Activated B cell treated with CpG ODN at 0.5 μM for 24 hours (primary cell): ENCODE measurements at regions not wholly inside any gene's neighbourhood (a gene's known extent, or its start where the extent isn't known, plus 50 kb on each side); places are given as distances from the start of the nearest gene placed in this dataset.

Experiments used
- ATAC-seq: fragments of 200-7000 bp; cut with Tn5 transposase; one replicate; pipeline ENCODE4 v1.10.0; 2021; ENCODE audit warnings: low read depth, mild to moderate bottlenecking, moderate library complexity
- CTCF ChIA-PET: fragments of 350-600 bp; sonication (Branson Sonifier 250); formaldehyde crosslinking; loops from one replicate; lab custom pipeline; 2021; ENCODE audit warnings: antibody characterized with exemption; lab: Charles Lee
- POLR2A ChIA-PET: fragments of 350-600 bp; sonication (Branson Sonifier 250); formaldehyde crosslinking; loops from one replicate; lab custom pipeline; 2021; ENCODE audit warnings: antibody characterized with exemption; lab: Charles Lee
- DNase-seq: peaks from one replicate; pipeline ENCODE4 v3.0.0; 2022
- H3K27ac Mint-ChIP-seq: one replicate; pipeline ENCODE4 v1.8.0; 2020; ENCODE audit warnings: mixed read lengths
- H3K27me3 Mint-ChIP-seq: one replicate; pipeline ENCODE4 v1.8.0; 2021; ENCODE audit warnings: mixed read lengths
- H3K36me3 Mint-ChIP-seq: one replicate; pipeline ENCODE4 v1.8.0; 2021; ENCODE audit warnings: low read depth, mixed read lengths
- H3K4me1 Mint-ChIP-seq: one replicate; pipeline ENCODE4 v1.8.0; 2021; ENCODE audit warnings: mixed read lengths
- H3K4me3 Mint-ChIP-seq: one replicate; pipeline ENCODE4 v1.8.0; 2020; ENCODE audit warnings: mild to moderate bottlenecking, mixed read lengths
- H3K9me3 Mint-ChIP-seq: one replicate; pipeline ENCODE4 v1.8.0; 2020; ENCODE audit warnings: mixed read lengths
- intact Hi-C: fragments of 100-400 bp; cut with micrococcal nuclease; formaldehyde crosslinking; loops from one replicate; pipeline ENCODE4 v1.15.1; 2024
- TF ChIP-seq, protein P1 (sequence below): fragments of 200-600 bp; IDR thresholded peaks from one replicate; pipeline ENCODE4 v1.8.0; 2022; ENCODE audit warnings: antibody characterized with exemption, mild to moderate bottlenecking

DNA sequence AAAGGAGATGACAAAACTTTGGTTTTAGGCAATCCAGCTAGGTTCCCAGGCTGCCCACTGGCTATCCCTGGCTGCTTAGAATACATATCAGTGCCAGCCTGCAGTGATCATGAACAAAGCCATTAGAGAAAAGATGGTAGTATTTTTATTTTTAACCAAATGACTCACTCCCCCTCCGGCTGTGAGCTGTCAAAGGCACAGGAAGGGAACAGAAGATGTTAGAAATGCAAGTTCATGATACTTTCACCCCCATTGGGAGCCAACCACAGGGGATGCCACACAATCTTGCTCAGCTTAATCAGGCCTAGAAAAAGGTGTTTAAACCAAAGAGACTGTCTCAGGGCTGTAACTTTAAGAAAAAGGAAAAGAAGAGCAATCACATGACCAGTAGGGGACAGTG lies 70.3 kb upstream of the ASTN2 start:
- Mint-ChIP-seq H3K36me3 (no peaks in the 10 kb centered on the region), H3K4me3 (no peak overlapping the region), H3K9me3 (no peaks in the 10 kb centered on the region), H3K27ac (no peak overlapping the region), H3K4me1 (no peaks in the 10 kb centered on the region), H3K27me3 (peaks cover 18% of the 10 kb centered on the region)
- ATAC-seq (no peak), DNase-seq (no peak)
- intact Hi-C loops = no loop called here
- TF ChIP-seq, protein P1, sequence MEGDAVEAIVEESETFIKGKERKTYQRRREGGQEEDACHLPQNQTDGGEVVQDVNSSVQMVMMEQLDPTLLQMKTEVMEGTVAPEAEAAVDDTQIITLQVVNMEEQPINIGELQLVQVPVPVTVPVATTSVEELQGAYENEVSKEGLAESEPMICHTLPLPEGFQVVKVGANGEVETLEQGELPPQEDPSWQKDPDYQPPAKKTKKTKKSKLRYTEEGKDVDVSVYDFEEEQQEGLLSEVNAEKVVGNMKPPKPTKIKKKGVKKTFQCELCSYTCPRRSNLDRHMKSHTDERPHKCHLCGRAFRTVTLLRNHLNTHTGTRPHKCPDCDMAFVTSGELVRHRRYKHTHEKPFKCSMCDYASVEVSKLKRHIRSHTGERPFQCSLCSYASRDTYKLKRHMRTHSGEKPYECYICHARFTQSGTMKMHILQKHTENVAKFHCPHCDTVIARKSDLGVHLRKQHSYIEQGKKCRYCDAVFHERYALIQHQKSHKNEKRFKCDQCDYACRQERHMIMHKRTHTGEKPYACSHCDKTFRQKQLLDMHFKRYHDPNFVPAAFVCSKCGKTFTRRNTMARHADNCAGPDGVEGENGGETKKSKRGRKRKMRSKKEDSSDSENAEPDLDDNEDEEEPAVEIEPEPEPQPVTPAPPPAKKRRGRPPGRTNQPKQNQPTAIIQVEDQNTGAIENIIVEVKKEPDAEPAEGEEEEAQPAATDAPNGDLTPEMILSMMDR = no peak
- ChIA-PET POLR2A (no interaction called here), CTCF (no interaction called here)

DNA sequence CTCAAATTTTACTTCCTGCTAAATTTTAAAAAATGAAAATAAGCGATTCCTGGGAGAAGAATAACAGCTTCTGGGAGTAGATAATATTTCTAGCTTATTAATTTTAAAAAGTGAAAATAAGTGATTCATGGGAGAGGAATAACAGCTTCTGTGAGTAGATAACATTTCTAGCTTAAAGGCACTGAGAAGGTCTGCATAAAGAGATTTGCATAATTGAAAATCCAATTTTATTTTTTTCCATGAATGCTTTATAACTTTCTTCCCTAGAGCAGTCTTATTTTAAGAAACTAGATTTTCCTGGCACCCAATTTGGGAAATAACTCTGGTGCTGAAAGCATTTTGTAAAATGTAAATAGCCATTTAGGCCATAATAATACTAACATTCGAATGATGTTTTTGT lies 65.9 kb upstream of the ASTN2 start:
- peaks cover 1% of the 10 kb centered on the region for H3K9me3 Mint-ChIP-seq
- POLR2A ChIA-PET = no interaction called here
- no peak for ATAC-seq
- CTCF ChIA-PET = no interaction called here
- DNase-seq = no peak
- no peaks in the 10 kb centered on the region for H3K4me1 Mint-ChIP-seq
- intact Hi-C loops = no loop called here
- H3K36me3 Mint-ChIP-seq = no peaks in the 10 kb centered on the region
- no peak overlapping the region for H3K4me3 Mint-ChIP-seq
- TF ChIP-seq, protein P1 = no peak
- H3K27ac Mint-ChIP-seq = no peak overlapping the region
- peaks cover 11% of the 10 kb centered on the region for H3K27me3 Mint-ChIP-seq

DNA sequence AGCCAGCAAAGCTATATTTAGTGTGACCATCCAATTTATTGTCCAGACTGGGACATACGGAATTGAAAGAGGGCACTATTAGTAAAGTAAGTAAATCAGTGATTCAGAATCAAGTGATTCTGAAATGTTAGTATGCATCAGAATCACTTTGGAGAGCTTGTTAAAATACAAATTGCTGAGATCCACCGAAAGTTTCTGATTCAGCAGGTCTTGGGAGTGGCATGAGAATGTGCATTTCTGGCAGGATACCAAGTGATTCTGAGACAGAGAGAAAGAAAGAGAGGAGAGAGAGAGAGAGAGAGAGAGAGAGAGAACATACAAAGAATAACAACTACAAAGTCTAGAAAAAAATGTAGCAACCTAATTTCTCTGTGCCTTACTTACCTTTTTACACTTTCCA lies 65.4 kb upstream of the ASTN2 start:
- Mint-ChIP-seq H3K4me3 (no peak overlapping the region), H3K36me3 (no peaks in the 10 kb centered on the region), H3K9me3 (peaks cover 1% of the 10 kb centered on the region), H3K4me1 (no peaks in the 10 kb centered on the region), H3K27me3 (peaks cover 9% of the 10 kb centered on the region), H3K27ac (no peak overlapping the region)
- ATAC-seq = no peak
- ChIA-PET CTCF (no interaction called here), POLR2A (no interaction called here)
- TF ChIP-seq, protein P1 = no peak
- DNase-seq = no peak
- intact Hi-C loops = no loop called here

DNA sequence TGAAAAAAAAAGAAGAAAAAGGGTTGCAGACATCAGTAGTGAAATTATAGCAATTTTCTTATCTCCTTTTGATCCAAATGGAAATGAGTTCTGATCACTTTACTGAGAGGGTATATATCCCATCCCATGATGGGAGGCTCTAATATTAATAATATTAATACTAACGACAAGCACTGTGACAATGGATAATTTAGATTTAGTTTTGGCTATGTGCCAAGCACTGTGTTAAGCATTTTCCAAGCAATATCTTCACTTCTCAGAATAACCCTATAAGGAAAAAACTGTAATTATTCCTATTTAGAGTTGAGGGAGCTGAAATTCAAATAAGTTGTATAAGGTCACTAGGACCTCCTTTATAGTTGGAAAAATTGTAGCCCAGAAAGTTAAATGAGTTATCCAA lies 58.4 kb upstream of the ASTN2 start:
- ChIA-PET CTCF (no interaction called here), POLR2A (no interaction called here)
- no peak for ATAC-seq
- intact Hi-C loops = no loop called here
- Mint-ChIP-seq H3K9me3 (peaks cover 1% of the 10 kb centered on the region), H3K36me3 (no peaks in the 10 kb centered on the region), H3K27ac (no peak overlapping the region), H3K4me3 (no peak overlapping the region), H3K27me3 (no peaks in the 10 kb centered on the region), H3K4me1 (no peaks in the 10 kb centered on the region)
- TF ChIP-seq, protein P1 = no peak
- DNase-seq = no peak

DNA sequence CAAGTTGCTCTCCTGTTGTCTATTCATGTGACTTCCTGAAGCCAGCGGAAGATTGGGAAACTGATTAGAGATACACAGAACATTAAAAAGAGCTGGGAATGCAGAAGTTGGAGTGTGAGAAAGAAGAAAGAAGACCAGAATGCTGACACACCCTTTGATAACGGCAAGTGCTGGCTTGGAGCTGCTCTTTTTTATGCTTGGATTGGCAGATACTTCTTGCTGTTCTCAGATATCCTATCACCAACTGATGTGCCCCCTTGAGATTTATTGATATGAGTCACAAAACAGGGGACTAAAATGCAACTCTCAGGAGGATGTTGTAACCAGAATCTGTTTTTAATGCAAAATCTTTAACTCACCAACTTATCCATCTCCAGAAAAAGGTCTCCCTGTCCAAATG lies 56.0 kb upstream of the ASTN2 start:
- intact Hi-C loops = no loop called here
- ChIA-PET POLR2A (no interaction called here), CTCF (no interaction called here)
- no peak overlapping the region for H3K27ac Mint-ChIP-seq
- peaks cover 2% of the 10 kb centered on the region for H3K27me3 Mint-ChIP-seq
- no peaks in the 10 kb centered on the region for H3K4me1 Mint-ChIP-seq
- no peak overlapping the region for H3K4me3 Mint-ChIP-seq
- no peak for ATAC-seq
- H3K9me3 Mint-ChIP-seq = no peaks in the 10 kb centered on the region
- TF ChIP-seq, protein P1 = no peak
- H3K36me3 Mint-ChIP-seq = no peaks in the 10 kb centered on the region
- no peak for DNase-seq
